OCI-LY3 (cell line): ENCODE measurements at regions not wholly inside any gene's neighbourhood (a gene's known extent, or its start where the extent isn't known, plus 50 kb on each side); places are given as distances from the start of the nearest gene placed in this dataset.

Experiments used
- H2AFZ ChIP-seq: fragments of 200-600, 300-600 bp; shearing (Covaris generic); 2 replicates; pipeline ENCODE4 v1.6.0; 2014; ENCODE audit warnings: antibody characterized with exemption, low read depth, low read length
- H3K27ac ChIP-seq: fragments of 200-600, 300-600 bp; sonication (generic); 2 replicates; pipeline ENCODE4 v1.5.1; 2014; ENCODE audit warnings: mild to moderate bottlenecking, low read length, moderate library complexity, mixed read lengths
- H3K27me3 ChIP-seq: fragments of 200-600, 300-600 bp; sonication (generic); 2 replicates; pipeline ENCODE4 v1.6.1; 2014; ENCODE audit warnings: low read depth, low read length, mixed read lengths
- H3K36me3 ChIP-seq: fragments of 200-600, 300-600 bp; sonication (generic); replicated peaks from 2 replicates; pipeline ENCODE3; 2014; ENCODE audit warnings: low read depth, low read length, mixed read lengths
- H3K4me1 ChIP-seq: fragments of 300-600, 200-600 bp; sonication (generic); 2 replicates; pipeline ENCODE4 v1.6.1; 2014; ENCODE audit warnings: low read length, mixed read lengths
- H3K4me2 ChIP-seq: fragments of 200-600, 300-600 bp; sonication (generic); 2 replicates; pipeline ENCODE4 v1.6.1; 2014; ENCODE audit warnings: low read length, mixed read lengths
- H3K4me3 ChIP-seq: fragments of 300-600, 200-600 bp; sonication (generic); 2 replicates; pipeline ENCODE4 v1.5.1; 2014; ENCODE audit warnings: antibody characterized with exemption, mild to moderate bottlenecking, low read length, moderate library complexity
- H3K79me2 ChIP-seq: fragments of 300-600, 200-600 bp; shearing (Covaris generic); 2 replicates; pipeline ENCODE4 v1.6.1; 2014; ENCODE audit warnings: mild to moderate bottlenecking, low read length, mixed read lengths
- H3K9ac ChIP-seq: fragments of 300-600, 200-600 bp; shearing (Covaris generic); 2 replicates; pipeline ENCODE4 v1.6.0; 2014; ENCODE audit warnings: mild to moderate bottlenecking, low read length, moderate library complexity
- H3K9me3 ChIP-seq: fragments of 200-600, 300-600 bp; shearing (Covaris generic); 2 replicates; pipeline ENCODE4 v1.6.1; 2014; ENCODE audit warnings: low read length, mixed read lengths; ENCODE audit not compliant: insufficient read depth
- H4K20me1 ChIP-seq: fragments of 200-600, 300-600 bp; sonication (generic); 2 replicates; pipeline ENCODE4 v1.6.1; 2016; ENCODE audit warnings: low read length, mixed read lengths; ENCODE audit not compliant: insufficient read depth
- EZH2phosphoT487 ChIP-seq: fragments of 200-600 bp; shearing (Covaris generic); IDR thresholded peaks from 2 replicates; pipeline ENCODE4 v1.6.1; 2018; ENCODE audit warnings: antibody characterized with exemption, mixed run types, low read depth
- TF ChIP-seq, protein P1 (sequence below): fragments of 200-600, 300-600 bp; sonication (generic); IDR thresholded peaks from 2 replicates; pipeline ENCODE4 v1.5.1; 2014; ENCODE audit warnings: antibody characterized with exemption, low read length, low read depth

DNA sequence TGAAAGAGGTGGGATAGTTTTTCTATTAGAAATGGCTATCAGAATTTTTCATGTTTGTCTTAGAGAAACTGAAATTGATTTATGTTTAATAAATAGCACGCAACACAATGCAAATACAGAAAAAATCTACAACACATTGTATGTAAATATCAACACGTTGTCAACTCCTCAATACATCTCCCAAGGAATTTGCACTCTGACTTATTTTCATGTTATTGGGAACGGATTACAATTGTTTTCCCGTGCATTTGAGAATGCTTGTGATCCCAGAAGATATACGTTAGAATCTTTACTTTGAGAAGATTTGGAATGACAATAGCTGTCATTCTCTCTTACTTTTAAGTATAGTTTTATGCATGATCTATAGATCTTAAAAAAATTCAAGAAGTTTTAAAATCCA is 313.8 kb upstream of the AKR1E2 start:
- peaks cover 45% of the 10 kb centered on the region for H3K4me1 ChIP-seq
- no peak for TF ChIP-seq EZH2phosphoT487
- TF ChIP-seq, protein P1, sequence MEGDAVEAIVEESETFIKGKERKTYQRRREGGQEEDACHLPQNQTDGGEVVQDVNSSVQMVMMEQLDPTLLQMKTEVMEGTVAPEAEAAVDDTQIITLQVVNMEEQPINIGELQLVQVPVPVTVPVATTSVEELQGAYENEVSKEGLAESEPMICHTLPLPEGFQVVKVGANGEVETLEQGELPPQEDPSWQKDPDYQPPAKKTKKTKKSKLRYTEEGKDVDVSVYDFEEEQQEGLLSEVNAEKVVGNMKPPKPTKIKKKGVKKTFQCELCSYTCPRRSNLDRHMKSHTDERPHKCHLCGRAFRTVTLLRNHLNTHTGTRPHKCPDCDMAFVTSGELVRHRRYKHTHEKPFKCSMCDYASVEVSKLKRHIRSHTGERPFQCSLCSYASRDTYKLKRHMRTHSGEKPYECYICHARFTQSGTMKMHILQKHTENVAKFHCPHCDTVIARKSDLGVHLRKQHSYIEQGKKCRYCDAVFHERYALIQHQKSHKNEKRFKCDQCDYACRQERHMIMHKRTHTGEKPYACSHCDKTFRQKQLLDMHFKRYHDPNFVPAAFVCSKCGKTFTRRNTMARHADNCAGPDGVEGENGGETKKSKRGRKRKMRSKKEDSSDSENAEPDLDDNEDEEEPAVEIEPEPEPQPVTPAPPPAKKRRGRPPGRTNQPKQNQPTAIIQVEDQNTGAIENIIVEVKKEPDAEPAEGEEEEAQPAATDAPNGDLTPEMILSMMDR = no peak
- H3K4me3 ChIP-seq = no peak overlapping the region
- no peak overlapping the region for H3K9ac ChIP-seq
- no peaks in the 10 kb centered on the region for H3K79me2 ChIP-seq
- no peaks in the 10 kb centered on the region for H4K20me1 ChIP-seq
- H3K4me2 ChIP-seq = no peak overlapping the region
- H3K27ac ChIP-seq = no peak overlapping the region
- H3K36me3 ChIP-seq = no peaks in the 10 kb centered on the region
- H2AFZ ChIP-seq = no peak overlapping the region
- H3K27me3 ChIP-seq = no peaks in the 10 kb centered on the region
- no peaks in the 10 kb centered on the region for H3K9me3 ChIP-seq

GRCh38 chr10:4511509-4511908 is 314.5 kb upstream of the AKR1E2 start:
- Histone ChIP-seq H3K4me3 (no peak overlapping the region), H2AFZ (no peak overlapping the region), H3K36me3 (no peaks in the 10 kb centered on the region), H3K4me2 (no peak overlapping the region), H3K27ac (no peak overlapping the region), H3K9me3 (no peaks in the 10 kb centered on the region), H3K4me1 (peaks cover 38% of the 10 kb centered on the region), H4K20me1 (no peaks in the 10 kb centered on the region), H3K79me2 (no peaks in the 10 kb centered on the region), H3K9ac (no peak overlapping the region), H3K27me3 (no peaks in the 10 kb centered on the region)
- TF ChIP-seq EZH2phosphoT487 = no peak
- TF ChIP-seq, protein P1 = no peak

DNA sequence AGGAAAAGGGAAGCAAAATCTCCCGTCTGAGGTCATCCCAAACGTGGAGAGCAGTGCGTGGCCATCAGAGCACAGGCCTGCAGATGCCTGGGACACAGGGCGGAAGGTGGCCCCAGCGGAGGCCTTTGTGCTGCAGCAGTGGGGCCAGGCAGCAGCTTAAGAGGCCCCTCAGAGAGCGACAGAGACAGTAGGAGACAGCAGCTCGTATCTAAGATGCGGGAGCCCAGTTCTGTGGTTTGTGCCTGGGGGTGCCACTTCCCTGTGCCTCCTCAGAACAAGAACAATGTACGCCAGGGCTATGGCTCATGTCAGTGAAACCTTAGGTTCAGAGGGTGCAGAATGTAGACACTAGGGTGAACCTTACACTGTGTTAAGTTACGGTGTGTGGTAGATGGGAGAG is 316.6 kb upstream of the AKR1E2 start:
- H2AFZ ChIP-seq = no peak overlapping the region
- no peak overlapping the region for H3K27ac ChIP-seq
- peaks cover 18% of the 10 kb centered on the region for H3K4me1 ChIP-seq

GRCh38 chr10:4506095-4506494 is 319.9 kb upstream of the AKR1E2 start:
- Histone ChIP-seq H3K79me2 (no peaks in the 10 kb centered on the region), H4K20me1 (no peaks in the 10 kb centered on the region), H3K27ac (no peak overlapping the region), H2AFZ (no peak overlapping the region), H3K27me3 (no peaks in the 10 kb centered on the region), H3K4me2 (no peak overlapping the region), H3K4me1 (no peaks in the 10 kb centered on the region), H3K4me3 (no peak overlapping the region), H3K9ac (no peak overlapping the region), H3K36me3 (no peaks in the 10 kb centered on the region), H3K9me3 (no peaks in the 10 kb centered on the region)
- TF ChIP-seq, protein P1 = no peak
- no peak for TF ChIP-seq EZH2phosphoT487

More for the DNA sequence above, 316.6 kb upstream of the AKR1E2 start:
- Histone ChIP-seq H3K79me2 (no peaks in the 10 kb centered on the region), H3K36me3 (no peaks in the 10 kb centered on the region), H3K9ac (no peak overlapping the region), H3K4me2 (no peak overlapping the region), H3K27me3 (no peaks in the 10 kb centered on the region), H4K20me1 (no peaks in the 10 kb centered on the region), H3K4me3 (no peak overlapping the region), H3K9me3 (no peaks in the 10 kb centered on the region)
- TF ChIP-seq, protein P1 = no peak
- no peak for TF ChIP-seq EZH2phosphoT487
